Prostate gland (tissue), 2 donors: ENCODE measurements at regions not wholly inside any gene's neighbourhood (a gene's known extent, or its start where the extent isn't known, plus 50 kb on each side); places are given as distances from the start of the nearest gene placed in this dataset.

ENCODE experiments used
- CTCF ChIP-seq, 4 experiments: fragments of 200-600 bp in 2 of 4; fragments of 450-650 bp in 2 of 4; sonication (generic) in 2 of 4; IDR thresholded peaks; 1 replicate in 3 of 4; 2 replicates in 1 of 4; pipeline ENCODE4 v1.5.1; 2016 to 2019; ENCODE audit warnings: antibody characterized with exemption in 4 of 4, mild to moderate bottlenecking in 2 of 4, moderate library complexity in 2 of 4
- POLR2A ChIP-seq: fragments of 450-650 bp; IDR thresholded peaks from one replicate; pipeline ENCODE4 v1.6.1; 2016; ENCODE audit warnings: antibody characterized with exemption, mild to moderate bottlenecking
- POLR2AphosphoS5 ChIP-seq: sonication (generic); formaldehyde crosslinking; IDR thresholded peaks from one replicate; pipeline ENCODE4 v1.6.1; 2017; ENCODE audit warnings: antibody characterized with exemption

GRCh38 chr9:129555512-129556215 lies 65.2 kb downstream of the C9orf50 start:
- TF ChIP-seq CTCF (IDR thresholded peaks at IDR 0.05) (no peak), POLR2A (no peak), POLR2AphosphoS5 (no peak)
